ENCODE measurements at regions not wholly inside any gene's neighbourhood (a gene's known extent, or its start where the extent isn't known, plus 50 kb on each side); places are given as distances from the start of the nearest gene placed in this dataset.

DNA sequence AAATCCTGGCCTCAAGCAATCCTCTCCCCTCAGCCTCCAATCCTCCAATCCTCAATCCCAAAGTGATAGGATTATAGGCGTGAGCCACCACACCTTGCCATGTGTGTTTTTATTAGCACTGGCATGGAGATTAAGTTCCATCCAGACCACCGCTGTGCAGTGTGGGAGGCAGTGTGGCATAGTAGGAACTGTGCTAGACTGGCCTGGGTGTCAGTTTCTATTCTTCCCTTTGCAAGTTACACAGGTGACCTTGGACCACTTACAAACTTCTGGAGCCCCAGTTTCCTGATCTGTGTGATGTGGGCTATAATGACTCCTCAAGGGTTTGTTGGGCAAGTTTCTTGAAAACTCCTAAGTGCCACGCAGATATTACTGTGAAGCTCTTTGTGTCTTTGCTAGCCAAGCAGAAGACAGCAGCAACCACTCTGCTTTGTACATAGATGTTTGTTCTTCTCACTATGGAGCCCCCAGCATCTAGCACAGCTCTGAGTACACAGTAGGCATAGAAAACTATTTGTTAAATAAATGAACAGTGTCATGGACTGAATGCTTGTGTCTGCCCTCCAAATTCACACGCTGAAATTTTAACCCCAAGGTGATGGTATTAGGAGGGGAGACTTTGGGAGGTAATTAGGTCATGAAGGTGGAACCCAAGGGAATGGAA, 93.0 kb downstream of the LBH start:
- TF ChIP-seq, protein P1, sequence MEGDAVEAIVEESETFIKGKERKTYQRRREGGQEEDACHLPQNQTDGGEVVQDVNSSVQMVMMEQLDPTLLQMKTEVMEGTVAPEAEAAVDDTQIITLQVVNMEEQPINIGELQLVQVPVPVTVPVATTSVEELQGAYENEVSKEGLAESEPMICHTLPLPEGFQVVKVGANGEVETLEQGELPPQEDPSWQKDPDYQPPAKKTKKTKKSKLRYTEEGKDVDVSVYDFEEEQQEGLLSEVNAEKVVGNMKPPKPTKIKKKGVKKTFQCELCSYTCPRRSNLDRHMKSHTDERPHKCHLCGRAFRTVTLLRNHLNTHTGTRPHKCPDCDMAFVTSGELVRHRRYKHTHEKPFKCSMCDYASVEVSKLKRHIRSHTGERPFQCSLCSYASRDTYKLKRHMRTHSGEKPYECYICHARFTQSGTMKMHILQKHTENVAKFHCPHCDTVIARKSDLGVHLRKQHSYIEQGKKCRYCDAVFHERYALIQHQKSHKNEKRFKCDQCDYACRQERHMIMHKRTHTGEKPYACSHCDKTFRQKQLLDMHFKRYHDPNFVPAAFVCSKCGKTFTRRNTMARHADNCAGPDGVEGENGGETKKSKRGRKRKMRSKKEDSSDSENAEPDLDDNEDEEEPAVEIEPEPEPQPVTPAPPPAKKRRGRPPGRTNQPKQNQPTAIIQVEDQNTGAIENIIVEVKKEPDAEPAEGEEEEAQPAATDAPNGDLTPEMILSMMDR (conservative IDR thresholded peaks at IDR 0.05; ENCODE audit: low read length), result no peak
- no peak for TF ChIP-seq EZH2phosphoT487 (IDR thresholded peaks at IDR 0.05; ENCODE audit: borderline replicate concordance)

Measured in Loucy (cell line).